ENCODE measurements at regions not wholly inside any gene's neighbourhood (a gene's known extent, or its start where the extent isn't known, plus 50 kb on each side); places are given as distances from the start of the nearest gene placed in this dataset.

DNA sequence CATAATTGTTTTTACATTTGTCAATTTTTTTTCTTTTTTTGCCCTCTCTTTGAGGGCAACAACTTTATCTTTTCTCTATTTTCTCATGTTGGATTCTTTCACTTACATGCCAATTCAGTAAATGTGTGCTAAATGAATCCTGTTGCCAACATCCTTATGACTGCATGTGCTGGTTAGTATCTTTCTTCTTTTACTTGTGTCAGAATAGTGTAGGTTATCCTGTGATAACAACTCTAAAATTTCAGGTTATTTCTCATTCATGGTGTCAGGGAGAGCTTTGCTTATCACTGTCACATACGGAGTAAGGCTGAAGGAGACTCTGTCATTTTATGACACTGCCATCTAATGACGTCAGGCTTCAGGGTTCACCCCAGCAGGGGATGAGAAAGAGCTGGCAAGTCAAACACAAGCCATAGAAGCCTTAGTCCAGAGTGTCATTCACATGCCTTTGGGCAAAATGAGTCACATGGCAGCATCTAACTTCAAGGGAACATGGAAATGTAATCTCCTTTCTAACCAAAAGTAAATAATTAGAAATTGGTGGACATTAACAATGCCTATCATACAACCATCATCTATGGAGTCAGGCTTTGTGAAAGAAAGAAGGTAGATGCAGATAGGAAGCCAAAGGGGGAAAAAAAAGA, 242.5 kb upstream of the ATP2B1 start:
- ATAC-seq (ENCODE audit: insufficient read depth, low read depth) = no peak
- TF ChIP-seq, protein P1, sequence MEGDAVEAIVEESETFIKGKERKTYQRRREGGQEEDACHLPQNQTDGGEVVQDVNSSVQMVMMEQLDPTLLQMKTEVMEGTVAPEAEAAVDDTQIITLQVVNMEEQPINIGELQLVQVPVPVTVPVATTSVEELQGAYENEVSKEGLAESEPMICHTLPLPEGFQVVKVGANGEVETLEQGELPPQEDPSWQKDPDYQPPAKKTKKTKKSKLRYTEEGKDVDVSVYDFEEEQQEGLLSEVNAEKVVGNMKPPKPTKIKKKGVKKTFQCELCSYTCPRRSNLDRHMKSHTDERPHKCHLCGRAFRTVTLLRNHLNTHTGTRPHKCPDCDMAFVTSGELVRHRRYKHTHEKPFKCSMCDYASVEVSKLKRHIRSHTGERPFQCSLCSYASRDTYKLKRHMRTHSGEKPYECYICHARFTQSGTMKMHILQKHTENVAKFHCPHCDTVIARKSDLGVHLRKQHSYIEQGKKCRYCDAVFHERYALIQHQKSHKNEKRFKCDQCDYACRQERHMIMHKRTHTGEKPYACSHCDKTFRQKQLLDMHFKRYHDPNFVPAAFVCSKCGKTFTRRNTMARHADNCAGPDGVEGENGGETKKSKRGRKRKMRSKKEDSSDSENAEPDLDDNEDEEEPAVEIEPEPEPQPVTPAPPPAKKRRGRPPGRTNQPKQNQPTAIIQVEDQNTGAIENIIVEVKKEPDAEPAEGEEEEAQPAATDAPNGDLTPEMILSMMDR (IDR thresholded peaks at IDR 0.05; ENCODE audit: borderline replicate concordance, extremely low read depth, low read length, poor library complexity, severe bottlenecking) = no peak
- TF ChIP-seq EZH2 (IDR thresholded peaks at IDR 0.05; ENCODE audit: borderline replicate concordance, low read depth, low read length, severe bottlenecking) = no peak
- H3K79me2 ChIP-seq (ENCODE audit: insufficient read depth, low read length) = no peaks in the 10 kb centered on the region
- H3K9me3 ChIP-seq (ENCODE audit: insufficient read depth, low read length, severe bottlenecking) = no peaks in the 10 kb centered on the region
- no peak for DNase-seq
- no peaks in the 10 kb centered on the region for H3K27me3 ChIP-seq (ENCODE audit: insufficient read depth, low read length, poor library complexity)
- no peak overlapping the region for H3K27ac ChIP-seq (ENCODE audit: low read length)
- H3K36me3 ChIP-seq (ENCODE audit: insufficient read depth, low read length) = no peaks in the 10 kb centered on the region
- H3K4me3 ChIP-seq (ENCODE audit: low read depth in 1 of 2, low read length in 2 of 2) = no peak overlapping the region
- no peaks in the 10 kb centered on the region for H3K4me1 ChIP-seq (ENCODE audit: insufficient read depth, low read length)
- H3K9ac ChIP-seq (ENCODE audit: low read depth, low read length) = no peak overlapping the region
- no peak overlapping the region for H2AFZ ChIP-seq (ENCODE audit: low read depth, low read length)
- no peak overlapping the region for H3K4me2 ChIP-seq (ENCODE audit: insufficient read depth, low read length)
- H4K20me1 ChIP-seq (ENCODE audit: insufficient read depth, low read length) = no peaks in the 10 kb centered on the region

DNA sequence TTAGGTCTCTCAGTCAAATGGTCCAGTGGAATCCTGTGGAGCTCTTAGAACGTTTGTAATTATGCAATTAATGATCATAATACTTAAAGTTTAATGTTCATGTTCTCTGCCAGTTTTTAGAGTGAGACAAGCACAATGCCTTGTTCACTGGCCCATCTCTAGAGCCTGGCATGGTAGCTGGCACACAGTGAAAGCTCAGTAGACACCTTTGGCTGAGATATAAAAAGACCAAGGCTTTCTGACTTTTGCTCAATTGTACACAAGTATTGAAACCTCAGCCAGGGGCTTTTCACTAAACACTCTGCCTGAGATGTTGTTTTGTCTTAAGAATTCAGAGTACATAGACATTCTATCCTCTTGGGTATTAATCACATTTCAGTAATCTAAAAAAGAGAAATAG, 241.8 kb upstream of the ATP2B1 start:
- H4K20me1 ChIP-seq (ENCODE audit: insufficient read depth, low read length) = no peaks in the 10 kb centered on the region
- H3K9me3 ChIP-seq (ENCODE audit: insufficient read depth, low read length, severe bottlenecking) = no peaks in the 10 kb centered on the region
- no peak overlapping the region for H3K4me3 ChIP-seq (ENCODE audit: low read depth in 1 of 2, low read length in 2 of 2)
- H3K36me3 ChIP-seq (ENCODE audit: insufficient read depth, low read length) = no peaks in the 10 kb centered on the region
- H3K27ac ChIP-seq (ENCODE audit: low read length) = no peak overlapping the region
- DNase-seq (no peak), ATAC-seq (ENCODE audit: insufficient read depth, low read depth) (no peak)
- no peak overlapping the region for H3K4me2 ChIP-seq (ENCODE audit: insufficient read depth, low read length)
- no peaks in the 10 kb centered on the region for H3K4me1 ChIP-seq (ENCODE audit: insufficient read depth, low read length)
- H3K27me3 ChIP-seq (ENCODE audit: insufficient read depth, low read length, poor library complexity) = no peaks in the 10 kb centered on the region
- no peak for TF ChIP-seq EZH2 (IDR thresholded peaks at IDR 0.05; ENCODE audit: borderline replicate concordance, low read depth, low read length, severe bottlenecking)
- no peaks in the 10 kb centered on the region for H3K79me2 ChIP-seq (ENCODE audit: insufficient read depth, low read length)
- H3K9ac ChIP-seq (ENCODE audit: low read depth, low read length) = no peak overlapping the region
- H2AFZ ChIP-seq (ENCODE audit: low read depth, low read length) = no peak overlapping the region

DNA sequence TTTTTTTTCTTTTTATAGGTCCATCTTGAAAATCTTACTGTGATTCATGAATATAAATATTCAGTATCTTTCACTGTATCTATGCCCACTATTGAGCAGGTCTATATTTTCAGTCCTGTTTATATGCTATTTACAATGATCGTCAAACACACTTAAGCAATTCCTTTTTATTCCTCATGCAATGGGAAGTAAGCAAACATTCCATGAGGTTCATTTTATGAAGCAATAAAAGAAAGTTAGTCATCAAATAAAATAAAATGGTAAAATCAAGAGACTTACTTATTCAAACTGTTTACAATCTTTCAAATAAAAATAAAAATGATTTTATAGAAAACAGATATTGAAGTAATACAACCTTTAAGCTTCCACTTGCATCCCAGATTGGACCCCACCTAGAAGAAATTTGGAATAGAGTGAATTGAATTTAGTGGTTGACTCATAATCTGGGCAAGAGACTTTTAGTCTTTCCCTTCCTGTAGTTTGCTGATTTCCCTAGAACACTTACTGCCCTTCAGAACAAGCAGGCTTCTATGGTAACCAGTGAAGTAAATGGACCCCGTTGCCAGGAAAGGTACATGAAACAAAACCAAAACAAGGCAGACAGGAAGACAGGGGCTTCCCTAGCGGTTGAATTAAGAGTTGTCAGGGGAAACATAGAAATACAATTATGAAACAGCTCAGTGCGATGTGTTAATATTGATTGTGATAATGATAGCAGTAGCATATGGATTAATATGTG, 241.0 kb upstream of the ATP2B1 start:
- no peak overlapping the region for H2AFZ ChIP-seq (ENCODE audit: low read depth, low read length)
- H3K4me3 ChIP-seq (ENCODE audit: low read depth in 1 of 2, low read length in 2 of 2) = no peak overlapping the region
- H4K20me1 ChIP-seq (ENCODE audit: insufficient read depth, low read length) = no peaks in the 10 kb centered on the region
- TF ChIP-seq, protein P1 (IDR thresholded peaks at IDR 0.05; ENCODE audit: borderline replicate concordance, extremely low read depth, low read length, poor library complexity, severe bottlenecking) = no peak
- TF ChIP-seq EZH2 (IDR thresholded peaks at IDR 0.05; ENCODE audit: borderline replicate concordance, low read depth, low read length, severe bottlenecking) = no peak
- H3K4me2 ChIP-seq (ENCODE audit: insufficient read depth, low read length) = no peak overlapping the region
- H3K9ac ChIP-seq (ENCODE audit: low read depth, low read length) = no peak overlapping the region
- no peaks in the 10 kb centered on the region for H3K27me3 ChIP-seq (ENCODE audit: insufficient read depth, low read length, poor library complexity)
- H3K79me2 ChIP-seq (ENCODE audit: insufficient read depth, low read length) = no peaks in the 10 kb centered on the region
- no peak overlapping the region for H3K27ac ChIP-seq (ENCODE audit: low read length)
- no peaks in the 10 kb centered on the region for H3K4me1 ChIP-seq (ENCODE audit: insufficient read depth, low read length)
- H3K9me3 ChIP-seq (ENCODE audit: insufficient read depth, low read length, severe bottlenecking) = no peaks in the 10 kb centered on the region
- DNase-seq (peak; percentile 20), ATAC-seq (ENCODE audit: insufficient read depth, low read depth) (peak; percentile 68)
- H3K36me3 ChIP-seq (ENCODE audit: insufficient read depth, low read length) = no peaks in the 10 kb centered on the region
